Femur (tissue), 1 donor: ENCODE measurements at regions not wholly inside any gene's neighbourhood (a gene's known extent, or its start where the extent isn't known, plus 50 kb on each side); places are given as distances from the start of the nearest gene placed in this dataset.

ENCODE experiments used
- DNase-seq: peaks from one replicate; pipeline ENCODE4 v3.0.0-alpha.2; 2017

DNA sequence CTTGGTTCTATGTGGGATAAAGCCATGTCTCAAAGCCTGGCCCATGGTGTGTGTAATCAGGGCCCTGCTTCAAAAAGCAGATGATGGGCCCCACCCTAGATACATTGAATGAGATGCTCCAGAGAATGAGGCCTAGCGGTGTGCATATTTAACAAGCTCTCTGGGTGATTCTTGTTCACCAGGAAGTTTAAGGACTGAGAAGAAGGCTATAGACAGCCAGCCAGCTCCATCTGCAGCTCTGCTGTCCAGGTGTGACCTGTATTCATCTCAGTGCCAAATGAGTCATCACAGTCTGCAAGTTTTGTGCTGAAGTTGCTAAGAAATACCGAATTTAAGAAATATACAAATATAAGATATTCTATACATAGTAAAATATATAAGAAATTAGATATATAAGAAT is 182.0 kb upstream of the RUNX1 start:
- no peak for DNase-seq

DNA sequence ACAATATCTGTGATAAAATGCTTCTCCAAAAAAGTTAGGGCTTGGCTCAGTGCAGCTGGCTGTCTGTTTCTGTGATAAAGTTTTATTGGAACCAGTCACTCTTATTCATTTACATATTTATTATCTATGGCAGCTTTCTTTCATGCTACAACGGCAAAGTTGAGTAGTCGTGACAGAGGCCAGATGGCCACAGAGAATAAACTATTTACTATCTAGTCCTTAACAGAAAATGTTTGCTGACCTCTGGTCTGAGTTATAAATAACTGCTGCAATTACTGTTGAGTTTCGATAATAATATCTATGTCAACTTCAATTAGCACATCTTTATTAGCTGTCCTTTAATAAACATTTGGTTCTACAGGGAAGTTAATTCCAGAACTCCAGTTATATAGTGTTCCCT is 180.2 kb upstream of the RUNX1 start:
- DNase-seq, result no peak

DNA sequence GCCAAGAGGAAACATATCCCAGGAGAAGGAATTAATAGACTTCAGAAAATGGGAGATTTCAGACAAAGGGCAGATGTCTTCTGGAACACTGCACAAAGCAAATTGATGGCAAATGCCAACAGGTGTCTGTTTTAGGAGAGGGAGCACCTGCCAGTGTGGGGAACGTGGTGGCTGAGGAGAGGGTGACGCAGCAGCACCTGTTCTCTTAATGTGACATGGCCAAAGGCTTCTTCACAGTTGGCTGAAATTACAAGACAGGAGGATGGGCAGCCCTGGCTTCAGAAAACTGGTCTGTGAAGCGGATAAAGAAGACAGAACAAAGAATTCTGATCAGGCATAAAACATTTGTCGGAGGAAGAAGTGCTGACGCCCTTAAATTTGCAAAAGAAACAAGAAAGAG is 178.7 kb upstream of the RUNX1 start:
- peak; percentile 44 for DNase-seq

DNA sequence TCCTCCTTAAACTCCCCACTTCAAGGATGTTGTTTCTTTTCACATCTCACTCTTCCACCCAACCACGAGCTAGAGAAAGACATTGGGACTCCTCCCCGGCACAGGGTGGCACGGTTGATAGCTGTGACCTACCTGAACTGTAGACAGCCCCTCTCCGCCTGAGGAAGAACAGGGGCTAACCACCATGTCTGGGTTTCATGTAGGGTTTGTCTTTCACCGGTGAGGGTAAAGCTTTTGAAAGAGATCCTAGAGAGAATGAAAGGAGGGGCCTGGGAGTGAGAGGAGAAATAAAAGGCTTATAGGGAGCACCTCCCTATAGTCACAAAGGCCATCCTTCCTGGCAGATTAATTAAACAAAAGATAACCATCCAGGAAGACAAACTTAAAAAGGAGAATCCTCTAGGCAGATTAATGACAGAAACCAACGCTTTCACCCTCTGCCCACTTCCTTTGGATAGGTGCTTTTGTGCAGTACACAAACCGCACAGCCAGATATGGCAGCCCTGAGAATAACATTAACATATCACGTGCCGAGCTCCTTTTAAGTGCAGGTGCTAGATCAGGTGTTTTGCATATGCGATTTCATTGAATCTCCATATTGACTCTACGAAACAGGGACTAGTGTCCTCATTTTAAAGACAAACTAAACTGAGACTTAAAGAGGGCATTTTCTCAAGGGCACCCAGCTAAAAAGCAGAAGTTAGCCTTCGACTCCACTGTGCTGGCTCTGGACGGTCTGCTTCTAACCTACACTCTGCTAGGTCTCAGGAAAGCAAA is 178.1 kb upstream of the RUNX1 start:
- DNase-seq, result no peak

DNA sequence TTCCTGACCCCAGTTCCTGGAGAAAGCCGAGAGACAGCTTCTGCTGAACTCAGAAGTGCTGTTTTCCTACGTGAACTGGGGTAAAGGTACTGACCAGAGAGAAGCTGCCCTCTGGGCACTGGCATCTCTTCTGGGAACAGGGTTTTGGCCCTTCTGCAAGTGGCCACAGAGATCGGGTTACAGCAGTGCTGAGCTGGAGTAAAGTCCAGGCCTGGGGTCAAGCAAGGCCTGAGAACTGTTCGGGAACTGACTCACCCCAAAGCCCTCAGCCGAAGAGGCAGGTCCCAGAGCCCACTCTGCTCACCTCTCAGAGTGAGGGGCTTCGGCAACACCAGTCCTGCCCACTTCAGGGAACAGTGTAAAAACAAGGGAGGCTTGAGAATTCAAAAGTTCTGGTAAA is 177.2 kb upstream of the RUNX1 start:
- DNase-seq, result peak; percentile 50

DNA sequence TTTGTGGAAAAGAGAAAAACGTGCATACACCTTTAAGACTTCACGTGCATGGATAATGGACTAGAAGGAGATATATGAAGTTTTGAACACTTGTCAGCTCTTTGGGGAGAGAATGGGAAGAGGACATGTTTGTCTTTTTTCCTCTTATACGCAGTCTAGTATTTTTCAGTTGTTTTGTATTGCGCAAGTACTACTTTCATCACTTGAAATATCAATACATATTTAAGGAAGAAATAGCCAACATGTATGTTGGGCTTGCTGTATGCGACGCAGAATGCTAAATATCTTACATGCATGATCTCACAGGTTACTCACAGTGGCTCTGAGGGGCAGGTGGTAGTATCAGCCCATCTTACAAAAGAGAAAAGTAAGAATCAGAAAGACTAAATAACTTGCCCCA is 176.5 kb upstream of the RUNX1 start:
- DNase-seq, result no peak

DNA sequence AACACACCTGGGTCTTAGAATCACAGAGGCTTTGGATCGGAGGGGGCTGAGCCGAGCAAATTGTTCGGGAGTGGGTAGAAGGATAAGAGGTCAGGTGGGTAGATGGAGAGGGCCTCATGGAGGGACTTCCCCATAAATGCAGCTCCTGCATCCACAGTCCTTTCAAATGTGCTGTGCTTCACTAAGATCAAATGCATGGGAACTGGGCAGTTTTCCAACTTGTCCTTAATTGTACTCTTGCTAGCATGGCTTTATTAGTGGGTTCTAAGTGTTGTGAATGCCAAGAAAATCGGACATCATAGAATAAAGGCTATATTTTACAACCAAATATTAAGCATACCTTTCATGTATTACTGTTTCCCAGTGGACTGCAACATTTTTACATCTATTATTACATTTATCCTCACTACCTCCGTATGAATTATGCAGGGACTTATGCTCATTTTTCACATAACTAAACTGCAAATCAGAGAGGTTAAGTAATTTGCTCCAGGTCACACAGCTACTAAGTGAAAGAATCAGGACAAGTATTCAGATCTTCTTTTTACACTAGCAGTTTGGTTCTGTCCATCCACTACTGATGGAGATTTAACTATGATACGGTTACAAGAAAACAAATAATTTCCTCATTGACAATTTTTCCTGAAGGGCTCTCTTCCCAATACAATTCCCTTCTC is 174.5 kb upstream of the RUNX1 start:
- no peak for DNase-seq

DNA sequence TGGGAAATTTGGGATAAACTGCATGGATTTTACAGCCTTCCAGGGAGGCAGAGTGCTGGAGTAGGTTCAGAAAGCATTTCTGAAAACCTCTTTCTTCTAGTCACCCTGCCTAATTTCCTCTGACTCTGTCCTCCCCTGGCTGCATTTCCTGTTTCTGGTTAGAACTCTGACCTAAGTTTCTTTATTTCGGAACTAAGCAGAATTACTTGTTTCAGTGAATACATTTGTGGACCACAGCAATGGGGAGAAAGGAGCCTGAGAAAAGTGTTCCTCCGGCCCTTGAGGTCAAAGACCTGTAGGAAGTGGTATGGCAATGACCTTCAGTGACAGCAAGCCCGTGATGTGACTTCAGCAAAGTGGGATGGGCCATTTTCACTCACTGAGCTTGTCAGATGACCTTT is 173.4 kb upstream of the RUNX1 start:
- no peak for DNase-seq

DNA sequence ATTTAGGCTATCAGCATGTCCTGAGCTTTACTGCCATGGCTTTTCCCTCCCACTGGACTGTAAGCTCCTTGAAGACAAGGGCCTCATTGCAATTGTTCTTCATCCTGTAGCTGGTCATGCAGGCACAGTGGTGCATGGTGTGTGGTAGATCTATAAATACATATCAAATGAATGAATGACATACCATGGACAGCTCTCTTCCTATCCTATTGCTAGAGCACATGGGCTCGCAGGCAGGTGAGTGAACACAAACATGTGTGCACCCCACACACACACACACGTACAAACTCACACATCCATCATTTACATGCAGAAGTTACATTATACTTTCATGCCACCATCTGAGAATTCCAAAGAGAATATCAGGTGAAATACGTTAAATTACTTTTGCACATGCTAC is 172.9 kb upstream of the RUNX1 start:
- no peak for DNase-seq

DNA sequence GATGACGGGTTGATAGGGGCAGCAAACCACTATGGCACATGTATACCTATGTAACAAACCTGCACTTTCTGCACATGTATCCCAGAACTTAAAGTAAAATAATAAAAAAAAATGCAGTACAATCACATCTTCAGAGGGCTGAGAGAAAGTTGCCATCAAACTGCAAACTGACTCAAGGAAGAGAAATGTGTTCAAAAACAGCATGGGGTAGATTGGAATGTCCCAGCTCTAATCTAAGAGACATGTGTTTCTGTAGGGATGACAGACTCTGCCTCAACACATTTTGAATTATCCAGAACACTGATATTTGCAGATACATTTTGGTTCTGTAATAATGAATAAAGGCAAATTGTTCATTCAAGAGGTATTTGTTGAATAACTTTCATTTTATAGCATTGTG is 171.2 kb upstream of the RUNX1 start:
- no peak for DNase-seq

DNA sequence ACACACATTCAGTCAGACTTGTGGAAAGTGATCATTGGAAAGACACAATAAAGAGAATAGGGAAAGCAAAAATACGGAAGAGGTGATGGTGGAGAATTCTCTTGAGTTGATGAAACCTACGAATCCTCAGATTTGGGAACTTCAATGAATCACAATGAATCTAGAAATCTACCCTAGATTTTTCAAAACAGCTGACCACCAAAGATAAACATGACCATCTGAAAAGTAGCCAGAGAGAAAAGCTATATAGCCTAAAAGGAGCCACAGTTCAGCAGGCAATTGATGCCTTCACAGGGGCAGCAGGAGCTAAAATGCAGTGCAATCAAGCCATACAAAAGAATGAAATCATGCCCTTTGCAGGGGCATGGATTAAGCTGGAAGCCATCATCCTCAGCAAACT is 170.6 kb upstream of the RUNX1 start:
- DNase-seq, result no peak

DNA sequence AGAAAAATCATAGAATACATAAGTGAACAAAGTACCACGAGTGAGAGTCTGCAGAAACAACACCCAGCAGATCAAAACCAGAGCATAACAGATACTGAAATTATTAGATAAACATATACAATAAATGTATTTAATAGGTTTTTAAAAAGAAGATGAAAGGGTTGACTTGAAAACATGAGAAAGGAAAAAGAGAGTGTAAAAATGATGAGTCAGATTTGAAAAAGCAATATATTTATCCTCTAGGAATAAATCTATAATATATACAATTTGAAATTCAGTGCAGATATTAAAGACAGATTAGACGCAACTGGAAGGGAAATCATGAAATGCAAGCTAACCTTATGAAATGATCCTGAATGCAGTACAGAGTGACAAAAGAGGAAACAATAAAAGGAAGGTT is 170.2 kb upstream of the RUNX1 start:
- no peak for DNase-seq

DNA sequence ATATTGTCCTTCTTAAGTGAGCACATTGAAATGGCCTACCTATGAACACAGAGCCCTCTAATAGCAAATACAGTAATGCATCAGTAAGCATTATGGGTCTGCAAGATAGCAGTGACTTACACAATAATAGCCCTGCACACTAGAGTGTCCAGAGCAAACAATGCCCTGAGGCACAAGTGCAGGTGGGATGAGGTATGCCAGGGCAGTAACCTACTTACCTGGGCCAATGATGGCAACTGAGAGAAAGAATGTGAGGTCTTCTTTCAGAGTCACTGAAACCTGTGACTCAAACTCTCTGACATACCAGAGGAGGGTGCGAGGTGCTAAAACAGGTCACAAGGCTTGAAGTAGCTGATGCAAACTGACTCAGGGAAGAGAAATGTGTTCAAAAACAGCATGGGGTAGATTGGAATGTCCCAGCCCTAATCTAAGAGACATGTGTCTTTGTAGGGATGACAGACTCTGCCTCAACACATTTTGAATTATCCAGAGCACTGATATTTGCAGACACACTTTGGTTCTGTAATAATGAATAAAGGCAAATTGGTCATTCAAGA is 168.5 kb upstream of the RUNX1 start:
- no peak for DNase-seq

DNA sequence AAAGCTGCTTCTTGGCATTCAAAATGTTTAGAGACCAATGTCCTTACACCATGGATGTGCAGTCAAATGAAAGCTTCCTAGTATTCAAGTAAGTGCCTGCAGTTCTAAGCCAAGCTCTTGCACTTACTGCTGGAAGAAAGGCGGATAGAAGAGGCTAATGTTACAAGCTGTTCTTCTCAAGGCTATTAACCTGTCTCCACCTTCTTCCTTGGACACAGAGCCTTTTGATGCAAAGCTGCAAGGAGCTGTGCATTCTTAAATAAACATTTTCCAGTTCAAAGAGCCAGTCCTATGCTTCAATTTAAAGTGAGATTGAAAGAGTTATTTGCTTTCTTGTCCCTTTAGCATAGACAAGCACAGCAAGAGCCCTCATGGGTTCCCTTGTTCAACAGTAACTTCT is 167.9 kb upstream of the RUNX1 start:
- no peak for DNase-seq

DNA sequence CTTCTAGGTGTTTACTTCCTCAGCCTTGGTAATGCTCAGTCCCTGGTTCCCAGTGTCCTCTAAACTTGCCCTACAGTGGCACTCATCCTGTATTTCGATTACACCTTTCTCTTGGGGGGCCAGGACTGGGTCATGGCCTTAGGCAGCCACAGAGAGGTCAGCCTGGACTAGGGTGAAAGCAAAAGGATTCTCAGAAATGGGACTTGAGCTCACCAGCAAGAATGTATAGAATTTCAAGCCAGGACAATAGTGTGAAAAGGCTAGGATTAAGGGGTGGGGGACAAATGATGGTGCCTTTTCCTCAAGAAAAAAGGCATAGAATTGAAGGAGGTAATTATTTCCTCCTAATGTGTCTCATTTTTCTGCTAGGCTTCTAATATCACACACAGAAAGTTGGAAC is 166.8 kb upstream of the RUNX1 start:
- no peak for DNase-seq

DNA sequence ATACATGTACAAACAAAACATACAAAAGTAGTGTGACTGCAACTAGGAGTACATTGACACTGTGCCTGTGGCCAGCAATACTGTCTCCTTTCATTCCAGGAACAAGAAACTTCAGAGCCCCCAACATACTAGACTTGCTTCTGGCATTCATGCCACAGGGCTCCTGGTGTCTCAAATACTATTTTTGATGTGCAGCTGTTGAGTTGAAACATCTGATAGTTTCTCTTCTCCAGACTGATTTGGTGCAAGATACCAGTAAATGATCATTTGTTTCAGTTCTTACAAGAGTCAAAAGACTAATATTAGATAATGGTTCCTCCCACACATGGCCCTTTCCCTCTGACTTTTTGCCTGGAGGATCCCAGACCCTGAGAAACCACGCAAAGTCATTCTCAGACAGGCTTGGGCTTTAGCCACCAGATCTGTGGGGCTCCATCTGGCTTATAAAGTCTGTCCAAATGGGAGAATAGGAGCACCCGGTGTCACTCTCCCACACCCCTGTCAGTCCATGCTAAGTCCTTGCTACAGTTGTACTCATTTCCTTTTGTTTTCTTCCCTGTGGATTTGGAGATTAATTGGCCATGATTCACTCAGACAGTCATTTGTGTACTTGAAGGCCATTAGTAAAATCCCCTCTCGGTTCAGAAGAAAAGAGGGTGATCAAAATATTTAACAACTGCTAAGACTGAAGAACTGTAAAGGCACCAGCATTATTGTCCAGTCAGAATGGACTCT is 163.5 kb upstream of the RUNX1 start:
- no peak for DNase-seq

DNA sequence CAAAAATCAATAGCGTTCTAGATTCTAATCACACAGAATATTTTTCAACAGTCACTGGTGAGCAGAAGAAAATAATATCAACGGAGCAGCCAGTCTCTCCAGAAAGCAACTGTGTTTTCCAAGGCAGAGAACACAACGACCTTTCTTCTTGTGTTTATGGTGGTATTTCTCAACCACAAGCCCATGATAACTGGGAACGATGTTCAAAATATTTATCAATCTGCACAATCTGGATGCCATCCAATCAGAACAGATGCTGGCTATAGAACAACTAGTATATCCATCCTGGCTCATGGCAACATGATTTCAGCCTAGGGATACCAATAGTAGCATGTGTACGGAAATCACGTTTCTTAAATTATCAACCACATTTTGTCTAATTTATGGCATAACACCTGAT is 162.7 kb upstream of the RUNX1 start:
- DNase-seq, result no peak

DNA sequence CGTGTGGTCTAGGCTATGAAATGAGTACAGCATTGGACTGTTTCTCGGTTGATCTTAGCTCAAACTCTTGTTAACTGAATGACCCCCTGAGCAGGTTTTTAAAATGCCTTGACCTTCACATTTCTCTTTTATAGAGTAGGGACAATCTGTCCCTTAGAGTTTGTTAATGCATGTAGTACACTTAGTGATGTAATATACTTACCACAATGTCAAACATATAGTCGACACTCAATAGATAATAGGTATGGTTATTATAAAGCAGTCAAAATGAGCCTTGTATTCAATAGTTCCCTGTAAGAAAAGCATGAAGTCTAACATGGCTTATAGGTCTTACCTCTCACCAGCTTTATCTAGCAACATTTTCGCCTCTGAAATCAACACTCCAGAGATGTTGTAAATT is 161.0 kb upstream of the RUNX1 start:
- DNase-seq, result no peak

DNA sequence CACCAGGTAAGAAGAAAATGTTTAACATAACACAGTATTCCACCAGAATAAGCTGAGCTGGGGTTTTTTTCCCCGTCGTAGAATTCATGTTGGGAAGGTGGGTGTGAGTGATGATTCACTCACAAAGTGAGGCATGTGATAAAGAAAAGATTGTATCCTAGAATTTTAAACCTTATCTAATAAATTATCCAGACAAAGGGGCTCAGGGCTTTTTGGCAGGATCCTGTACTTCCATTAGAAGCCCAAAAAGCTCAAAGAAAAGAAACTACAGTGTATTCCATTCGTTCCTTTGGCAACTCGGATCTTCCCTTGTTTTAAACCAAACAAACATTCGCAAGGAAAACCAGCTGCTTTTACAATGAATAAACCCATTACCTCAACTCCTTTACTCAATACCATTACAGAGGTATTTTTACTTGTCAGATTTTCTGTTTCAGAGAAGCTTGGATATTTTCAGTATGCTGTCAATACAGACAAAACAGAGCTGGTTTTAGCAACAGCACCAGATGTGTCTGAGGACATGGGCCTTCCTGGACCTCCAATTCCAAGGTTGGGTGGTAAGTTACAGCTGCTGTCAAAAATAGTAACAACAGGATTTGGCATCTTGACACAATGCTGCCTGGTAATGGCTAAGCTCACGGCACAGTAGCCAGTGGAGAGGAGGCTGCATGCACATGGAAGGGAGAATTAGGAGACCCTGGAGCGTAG is 159.9 kb upstream of the RUNX1 start:
- DNase-seq, result no peak

DNA sequence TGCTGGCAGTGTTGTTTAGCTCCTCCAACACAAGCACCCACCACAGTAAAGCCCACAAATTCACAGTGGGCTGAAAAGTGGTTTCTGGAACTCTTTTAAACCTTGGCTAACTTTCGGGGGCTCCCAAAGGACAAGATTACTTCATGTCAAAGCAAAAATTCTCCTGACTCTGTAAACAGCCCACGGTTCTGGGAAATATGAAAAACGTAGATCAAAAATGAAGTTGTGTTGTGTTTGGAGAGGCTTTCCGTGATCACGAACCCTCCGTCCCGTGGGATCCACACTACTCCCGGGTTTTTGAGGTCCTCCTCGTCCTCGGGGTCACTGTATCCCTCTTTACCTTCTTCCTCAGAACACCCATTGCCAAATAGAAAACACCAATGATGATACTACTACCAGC is 159.0 kb upstream of the RUNX1 start:
- DNase-seq, result no peak

DNA sequence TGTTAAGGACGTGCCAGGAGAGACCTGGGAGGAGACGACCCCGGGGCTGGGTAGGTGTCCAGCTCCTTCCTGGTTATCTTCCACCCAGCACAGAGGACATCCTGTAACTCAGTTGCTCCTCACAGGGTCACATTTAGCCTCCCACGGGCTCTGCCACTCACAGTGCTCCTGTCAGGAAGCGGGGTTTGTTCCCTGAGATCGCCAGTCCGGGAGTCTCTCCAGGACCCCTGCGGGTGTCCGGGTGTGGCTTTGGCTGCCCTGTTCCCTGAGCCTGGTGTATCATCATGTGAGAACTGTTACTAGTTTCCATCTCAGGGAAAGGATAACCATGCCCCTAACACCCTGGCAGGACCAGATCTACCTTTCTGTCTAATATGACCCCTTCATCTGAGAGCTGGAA is 158.2 kb upstream of the RUNX1 start:
- DNase-seq, result no peak

DNA sequence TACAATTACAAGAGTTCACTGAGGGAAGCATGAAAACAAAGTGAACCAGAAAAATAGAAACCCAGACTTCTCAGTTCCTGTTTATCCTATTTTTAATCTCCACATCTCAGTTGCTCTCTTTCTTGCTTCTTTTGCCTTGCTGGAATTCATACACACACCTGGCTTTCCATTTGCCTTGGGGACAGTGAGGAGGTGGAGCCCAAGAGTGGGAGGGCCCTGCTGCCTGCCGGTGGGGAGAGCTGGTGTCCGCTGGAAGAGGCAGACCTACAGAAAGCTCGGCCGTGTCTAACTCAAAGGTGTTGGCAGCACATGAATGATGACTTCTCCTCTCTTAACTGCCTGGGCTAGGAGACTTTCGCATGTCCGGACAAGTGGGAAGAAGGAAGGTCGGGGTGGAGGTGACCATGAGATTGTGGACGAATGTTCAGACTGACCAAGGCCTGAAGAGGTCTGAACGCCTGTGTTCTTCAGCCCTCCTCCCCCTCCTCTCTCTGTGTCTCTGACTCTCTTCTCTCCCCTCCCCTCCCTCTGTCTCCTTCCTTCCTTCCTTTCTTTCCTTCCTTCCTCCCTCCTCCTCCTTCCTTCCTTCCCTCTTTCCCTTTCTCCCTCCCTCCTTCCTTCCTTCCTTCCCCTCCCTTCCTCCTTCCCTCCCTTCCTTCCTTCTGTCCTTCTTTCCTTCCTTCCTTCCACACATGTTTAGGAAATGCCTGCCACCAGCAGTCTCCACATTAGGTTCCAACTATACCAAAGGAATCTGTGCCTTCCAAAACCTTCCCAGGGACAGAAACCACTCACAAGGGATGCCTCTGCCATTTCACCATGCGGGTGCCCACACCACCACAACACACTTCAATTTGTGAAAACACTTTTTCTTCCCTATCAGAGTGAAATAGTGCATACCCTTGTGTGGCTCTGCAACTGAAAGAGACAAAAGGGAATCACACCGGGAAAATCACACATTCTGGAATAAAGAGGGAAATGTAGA is 157.3 kb upstream of the RUNX1 start:
- DNase-seq, result peak; percentile 62
